ENCODE measurements at regions not wholly inside any gene's neighbourhood (a gene's known extent, or its start where the extent isn't known, plus 50 kb on each side); places are given as distances from the start of the nearest gene placed in this dataset.

- DNase-seq = no peak
- H2BK120ac ChIP-seq (ENCODE audit: low read depth, low read length, poor library complexity, severe bottlenecking) = no peak overlapping the region
- H4K5ac ChIP-seq (ENCODE audit: insufficient read length, low read depth, low read length) = no peak overlapping the region
- no peak overlapping the region for H4K91ac ChIP-seq (ENCODE audit: insufficient read length, low read depth, low read length)
- no peak overlapping the region for H3K4me2 ChIP-seq (ENCODE audit: insufficient read depth, insufficient read length, low read length)
- no peaks in the 10 kb centered on the region for H3K79me2 ChIP-seq (ENCODE audit: insufficient read depth, low read length)
- H3K4me3 Mint-ChIP-seq = no peak overlapping the region
- H2AFZ ChIP-seq (ENCODE audit: low read length) = no peak overlapping the region
- H3T11ph ChIP-seq (ENCODE audit: low read length) = no peak overlapping the region
- no peaks in the 10 kb centered on the region for H4K20me1 ChIP-seq (ENCODE audit: control insufficient read depth, insufficient read depth, insufficient read length)
- no peak overlapping the region for H3K4ac ChIP-seq (ENCODE audit: low read depth, low read length)
- no peak overlapping the region for H3K9ac ChIP-seq (ENCODE audit: extremely low read depth, insufficient read length, low read length)
- no peak overlapping the region for H3K18ac ChIP-seq (ENCODE audit: insufficient read length, low read depth, low read length)
- H3K23me2 ChIP-seq (ENCODE audit: insufficient read length, low read depth, low read length, poor library complexity, severe bottlenecking) = no peaks in the 10 kb centered on the region
- no peaks in the 10 kb centered on the region; the same call in 1 of the 2 replicates for H3K27me3 Mint-ChIP-seq (ENCODE audit: low read depth)
- no peak overlapping the region for H3K27ac Mint-ChIP-seq
- no peaks in the 10 kb centered on the region; a peak in 1 of 5 replicates for H3K9me3 Mint-ChIP-seq
- H2BK20ac ChIP-seq (ENCODE audit: low read depth, low read length, poor library complexity, severe bottlenecking) = no peak overlapping the region
- H3K23ac ChIP-seq (ENCODE audit: insufficient read length, low read depth, low read length) = no peak overlapping the region
- peaks cover 0 to 2% (median 0%) of the 10 kb centered on the region in 3 experiments; a peak in 1 of 7 replicates for H3K36me3 Mint-ChIP-seq (ENCODE audit: insufficient read depth in 1 of 3, low read depth in 3 of 3)
- H3K56ac ChIP-seq (ENCODE audit: insufficient read length, low read depth, low read length) = no peak overlapping the region
- no peak overlapping the region for H2BK5ac ChIP-seq (ENCODE audit: insufficient read length, low read length)
- no CpG with 5 or more reads among the region's 2 CpGs for WGBS (ENCODE audit: extremely low coverage, insufficient read length, low lambda C conversion rate)
- no peak for TF ChIP-seq CTCF (conservative IDR thresholded peaks at IDR 0.05)
- no peak overlapping the region for H2BK12ac ChIP-seq (ENCODE audit: insufficient read length, low read depth, low read length)
- no peaks in the 10 kb centered on the region for H3K9me3 ChIP-seq (ENCODE audit: control insufficient read depth, low read depth, low read length)
- no peak overlapping the region for H3K14ac ChIP-seq (ENCODE audit: insufficient read depth, low read length)
- H3K27me3 ChIP-seq (ENCODE audit: insufficient read depth, low read length) = no peaks in the 10 kb centered on the region
- no peak overlapping the region for H4K8ac ChIP-seq (replicated peaks; ENCODE audit: insufficient read length, low read depth, low read length)
- no peak overlapping the region for H2AK5ac ChIP-seq (ENCODE audit: insufficient read length, low read length)
- H3K79me1 ChIP-seq (ENCODE audit: insufficient read depth, low read depth, low read length, poor library complexity, severe bottlenecking) = no peaks in the 10 kb centered on the region
- no peaks in the 10 kb centered on the region; the same call in 1 of the 2 replicates for H3K4me1 ChIP-seq (ENCODE audit: insufficient read depth, low read length)
- H3K27ac ChIP-seq (ENCODE audit: insufficient read length, low read depth, low read length) = no peak overlapping the region
- H3K4me1 Mint-ChIP-seq = peaks cover 7 to 13% of the 10 kb centered on the region in 2 experiments
- H2BK15ac ChIP-seq (ENCODE audit: low read depth, low read length) = no peak overlapping the region
These were observed 1308.0 kb downstream of the EPHA7 start for GRCh38 chr6:92111386-92111785.

Measured in H9 (cell line).